Right atrium auricular region (tissue), 2 donors: ENCODE measurements at regions not wholly inside any gene's neighbourhood (a gene's known extent, or its start where the extent isn't known, plus 50 kb on each side); places are given as distances from the start of the nearest gene placed in this dataset.

ENCODE experiments used
- DNase-seq: peaks from one replicate; pipeline ENCODE4 v3.0.0-alpha.2; 2019; ENCODE audit warnings: low spot score
- H3K27ac ChIP-seq, 2 donors: fragments of 200-600 bp; sonication (generic); 1 replicate in 1 of 2; 2 replicates in 1 of 2; pipeline ENCODE4 v1.5.1; 2016 to 2019
- H3K27me3 ChIP-seq, 2 donors: fragments of 200-600 bp; sonication (generic); one replicate each; pipeline versions ENCODE4 v1.5.1 to v1.6.0; 2017 to 2019
- H3K36me3 ChIP-seq: fragments of 200-600 bp; sonication (generic); one replicate; pipeline ENCODE4 v1.5.1; 2016
- H3K4me1 ChIP-seq, 2 donors: fragments of 200-600 bp; sonication (generic); one replicate each; pipeline versions ENCODE4 v1.5.1 to v1.6.0; 2017 to 2019
- H3K4me3 ChIP-seq, 2 donors: fragments of 200-600 bp; sonication (generic); 1 replicate in 1 of 2; 2 replicates in 1 of 2; pipeline ENCODE4 v1.5.1; 2017 to 2019; ENCODE audit warnings: mild to moderate bottlenecking in 1 of 2, moderate library complexity in 1 of 2
- H3K9me3 ChIP-seq, 2 donors: fragments of 200-600 bp; sonication (generic); one replicate each; pipeline ENCODE4 v1.5.1; 2019
- CTCF ChIP-seq, 2 donors: fragments of 200-600 bp; sonication (generic); IDR thresholded peaks; one replicate each; pipeline ENCODE4 v1.5.1; 2019; ENCODE audit warnings: antibody characterized with exemption in 2 of 2

- DNase-seq = no peak
- H3K9me3 ChIP-seq = no peaks in the 10 kb centered on the region
- no peaks in the 10 kb centered on the region for H3K27me3 ChIP-seq
- no peaks in the 10 kb centered on the region for H3K36me3 ChIP-seq
- H3K27ac ChIP-seq = peak overlapping the region in 1 of 2 donors; percentile 51
- no peak for TF ChIP-seq CTCF (IDR thresholded peaks at IDR 0.05)
- H3K4me3 ChIP-seq = no peak overlapping the region
- no peaks in the 10 kb centered on the region for H3K4me1 ChIP-seq
Observed at GRCh38 chr7:118572604-118573003, 348.1 kb downstream of the ANKRD7 start.

GRCh38 chr7:118573085-118573484 is 348.6 kb downstream of the ANKRD7 start:
- DNase-seq = no peak
- no peaks in the 10 kb centered on the region for H3K9me3 ChIP-seq
- H3K27ac ChIP-seq = peak overlapping the region in 1 of 2 donors; percentile 51
- no peak overlapping the region for H3K4me3 ChIP-seq
- no peaks in the 10 kb centered on the region for H3K27me3 ChIP-seq
- no peak for TF ChIP-seq CTCF (IDR thresholded peaks at IDR 0.05)
- H3K4me1 ChIP-seq = no peaks in the 10 kb centered on the region
- no peaks in the 10 kb centered on the region for H3K36me3 ChIP-seq

- Histone ChIP-seq H3K27ac (peak overlapping the region in 1 of 2 donors; percentile 55), H3K27me3 (no peaks in the 10 kb centered on the region), H3K4me3 (no peak overlapping the region), H3K9me3 (no peaks in the 10 kb centered on the region), H3K4me1 (no peaks in the 10 kb centered on the region), H3K36me3 (no peaks in the 10 kb centered on the region)
- DNase-seq = no peak
- no peak for TF ChIP-seq CTCF (IDR thresholded peaks at IDR 0.05)
Observed at GRCh38 chr7:118575393-118575948, 351.0 kb downstream of the ANKRD7 start.

GRCh38 chr7:118580743-118581382 is 356.4 kb downstream of the ANKRD7 start:
- Histone ChIP-seq H3K27ac (no peak overlapping the region), H3K27me3 (no peaks in the 10 kb centered on the region), H3K4me1 (no peaks in the 10 kb centered on the region), H3K9me3 (no peaks in the 10 kb centered on the region), H3K4me3 (no peak overlapping the region), H3K36me3 (no peaks in the 10 kb centered on the region)
- TF ChIP-seq CTCF (IDR thresholded peaks at IDR 0.05) = no peak
- no peak for DNase-seq

GRCh38 chr7:118583641-118584040 is 359.1 kb downstream of the ANKRD7 start:
- H3K36me3 ChIP-seq = no peaks in the 10 kb centered on the region
- no peaks in the 10 kb centered on the region for H3K27me3 ChIP-seq
- no peaks in the 10 kb centered on the region for H3K4me1 ChIP-seq
- DNase-seq = no peak
- H3K27ac ChIP-seq = no peak overlapping the region
- H3K9me3 ChIP-seq = no peaks in the 10 kb centered on the region
- H3K4me3 ChIP-seq = no peak overlapping the region
- no peak for TF ChIP-seq CTCF (IDR thresholded peaks at IDR 0.05)

GRCh38 chr7:118586248-118586647 is 361.7 kb downstream of the ANKRD7 start:
- no peak for TF ChIP-seq CTCF (IDR thresholded peaks at IDR 0.05)
- Histone ChIP-seq H3K9me3 (no peaks in the 10 kb centered on the region), H3K36me3 (no peaks in the 10 kb centered on the region), H3K4me1 (no peaks in the 10 kb centered on the region), H3K27me3 (no peaks in the 10 kb centered on the region), H3K27ac (no peak overlapping the region), H3K4me3 (no peak overlapping the region)
- no peak for DNase-seq
